Fibroblast of lung (primary cell): ENCODE measurements at regions not wholly inside any gene's neighbourhood (a gene's known extent, or its start where the extent isn't known, plus 50 kb on each side); places are given as distances from the start of the nearest gene placed in this dataset.

Source experiments
- DNase-seq, 2 donors: peaks; one replicate each; pipeline versions ENCODE4 v3.0.0 to v3.0.0-alpha.2; 2010; ENCODE audit warnings: low read depth in 2 of 2
- H2AFZ ChIP-seq: 2 replicates; pipeline ENCODE4 v1.5.1; 2012; ENCODE audit warnings: low read length, control low read depth, inconsistent platforms
- H3K27ac ChIP-seq: 2 replicates; pipeline ENCODE4 v1.5.1; 2011; ENCODE audit warnings: low read length, control low read depth; ENCODE audit not compliant: insufficient read depth
- H3K27me3 ChIP-seq: 2 replicates; pipeline ENCODE4 v1.5.1; 2011; ENCODE audit warnings: mild to moderate bottlenecking, low read length; ENCODE audit not compliant: control insufficient read depth, insufficient read depth
- H3K36me3 ChIP-seq: 2 replicates; pipeline ENCODE4 v1.5.1; 2011; ENCODE audit warnings: low read length; ENCODE audit not compliant: control insufficient read depth, insufficient read depth
- H3K4me1 ChIP-seq: 2 replicates; pipeline ENCODE4 v1.5.1; 2011; ENCODE audit warnings: low read length; ENCODE audit not compliant: control insufficient read depth, insufficient read depth; ENCODE audit errors: extremely low read depth
- H3K4me2 ChIP-seq: 2 replicates; pipeline ENCODE4 v1.5.1; 2011; ENCODE audit warnings: low read length, control low read depth; ENCODE audit not compliant: insufficient read depth; ENCODE audit errors: extremely low read depth
- H3K4me3 ChIP-seq, 4 experiments: fragments of 200-600 bp in 1 of 4; sonication (generic) in 1 of 4; replicated peaks in 1 of 4; 2 replicates each; pipeline ENCODE4 v1.5.1; 2011 to 2016; ENCODE audit warnings: low read length in 4 of 4, low read depth in 3 of 4, mild to moderate bottlenecking in 3 of 4, control low read depth in 2 of 4, inconsistent platforms in 1 of 4, mixed read lengths in 1 of 4; ENCODE audit not compliant: insufficient read depth in 1 of 4; ENCODE audit errors: control extremely low read depth in 1 of 4
- H3K79me2 ChIP-seq: 2 replicates; pipeline ENCODE4 v1.5.1; 2012; ENCODE audit warnings: mild to moderate bottlenecking, low read length, inconsistent platforms; ENCODE audit not compliant: control insufficient read depth, insufficient read depth
- H3K9ac ChIP-seq: 2 replicates; pipeline ENCODE4 v1.5.1; 2011; ENCODE audit warnings: mild to moderate bottlenecking, low read length, control low read depth; ENCODE audit not compliant: insufficient read depth
- H3K9me3 ChIP-seq: 2 replicates; pipeline ENCODE4 v1.5.1; 2012; ENCODE audit warnings: low read depth, low read length; ENCODE audit not compliant: control insufficient read depth, insufficient read depth
- H4K20me1 ChIP-seq: 2 replicates; pipeline ENCODE4 v1.5.1; 2011; ENCODE audit warnings: low read length; ENCODE audit not compliant: control insufficient read depth, insufficient read depth; ENCODE audit errors: extremely low read depth
- CTCF ChIP-seq, 2 donors: IDR thresholded peaks in 1 of 2; conservative IDR thresholded peaks in 1 of 2; 1 replicate in 1 of 2; 2 replicates in 1 of 2; pipeline ENCODE4 v1.5.1; 2011 to 2012; ENCODE audit warnings: low read length in 2 of 2, control low read depth in 1 of 2, inconsistent platforms in 1 of 2, low read depth in 1 of 2, mild to moderate bottlenecking in 1 of 2
- EZH2 ChIP-seq: IDR thresholded peaks from 2 replicates; pipeline ENCODE4 v1.5.1; 2012; ENCODE audit warnings: low read length, control low read depth, mild to moderate bottlenecking; ENCODE audit errors: missing control alignments

- Histone ChIP-seq H3K4me1 (no peaks in the 10 kb centered on the region), H3K9me3 (no peaks in the 10 kb centered on the region), H3K27me3 (no peaks in the 10 kb centered on the region), H3K4me3 (no peak overlapping the region), H3K4me2 (no peak overlapping the region), H2AFZ (no peak overlapping the region), H4K20me1 (no peaks in the 10 kb centered on the region), H3K79me2 (no peaks in the 10 kb centered on the region), H3K27ac (no peak overlapping the region), H3K36me3 (no peaks in the 10 kb centered on the region), H3K9ac (no peak overlapping the region)
- TF ChIP-seq EZH2, result no peak
- TF ChIP-seq CTCF (conservative IDR thresholded peaks at IDR 0.05 in 1 of 2, IDR thresholded peaks at IDR 0.05 in 1 of 2; ENCODE audit: low read depth in 1 of 2, low read length in 2 of 2), result no peak
- no peak for DNase-seq
Measured at GRCh38 chr4:36919721-36920120, 324.8 kb upstream of the NWD2 start.

- no peak for DNase-seq
- Histone ChIP-seq H3K27ac (no peak overlapping the region), H4K20me1 (no peaks in the 10 kb centered on the region), H3K4me2 (no peak overlapping the region), H3K4me1 (no peaks in the 10 kb centered on the region), H3K27me3 (no peaks in the 10 kb centered on the region), H2AFZ (no peak overlapping the region), H3K9ac (no peak overlapping the region), H3K79me2 (no peaks in the 10 kb centered on the region), H3K9me3 (no peaks in the 10 kb centered on the region), H3K4me3 (no peak overlapping the region), H3K36me3 (no peaks in the 10 kb centered on the region)
- no peak for TF ChIP-seq CTCF (conservative IDR thresholded peaks at IDR 0.05 in 1 of 2, IDR thresholded peaks at IDR 0.05 in 1 of 2; ENCODE audit: low read depth in 1 of 2, low read length in 2 of 2)
- TF ChIP-seq EZH2, result no peak
Measured at GRCh38 chr4:36921476-36922216, 322.9 kb upstream of the NWD2 start.

- Histone ChIP-seq H3K4me1 (no peaks in the 10 kb centered on the region), H3K9me3 (no peaks in the 10 kb centered on the region), H2AFZ (no peak overlapping the region), H3K9ac (no peak overlapping the region), H3K36me3 (no peaks in the 10 kb centered on the region), H3K27ac (no peak overlapping the region), H4K20me1 (no peaks in the 10 kb centered on the region), H3K4me2 (no peak overlapping the region), H3K27me3 (no peaks in the 10 kb centered on the region), H3K79me2 (no peaks in the 10 kb centered on the region), H3K4me3 (no peak overlapping the region)
- TF ChIP-seq CTCF (conservative IDR thresholded peaks at IDR 0.05 in 1 of 2, IDR thresholded peaks at IDR 0.05 in 1 of 2; ENCODE audit: low read depth in 1 of 2, low read length in 2 of 2) (no peak), EZH2 (no peak)
- no peak for DNase-seq
Measured at GRCh38 chr4:36930562-36931111, 313.9 kb upstream of the NWD2 start.
